PC-9 (cell line): ENCODE measurements at regions not wholly inside any gene's neighbourhood (a gene's known extent, or its start where the extent isn't known, plus 50 kb on each side); places are given as distances from the start of the nearest gene placed in this dataset.

Source experiments
- BruUV-seq: library from RNA; stranded (reverse); fragments of 400-500 nt; replicated peaks from 2 replicates; lab custom pipeline; 2021; lab: Mats Ljungman, UMichigan
- CTCF ChIA-PET: fragments of 300-600 bp; sonication (Branson Sonifier 250); formaldehyde crosslinking; loops from one replicate; lab custom pipeline; 2022; ENCODE audit warnings: antibody characterized with exemption; lab: Charles Lee
- POLR2A ChIA-PET: fragments of 300-600 bp; sonication (Branson Sonifier 250); formaldehyde crosslinking; loops from one replicate; lab custom pipeline; 2022; ENCODE audit warnings: antibody characterized with exemption; ENCODE audit not compliant: unreplicated experiment; lab: Charles Lee
- DNase-seq, 2 experiments: peaks; one replicate each; pipeline versions ENCODE4 v3.0.0 to v3.0.0-alpha.2; 2015 to 2022; ENCODE audit warnings: mixed read lengths in 1 of 2
- H2AFZ ChIP-seq: fragments of 200-600 bp; sonication (generic); 2 replicates; pipeline ENCODE4 v1.8.1; 2017; ENCODE audit warnings: antibody characterized with exemption
- H3F3A ChIP-seq: fragments of 200-600 bp; sonication (generic); 2 replicates; pipeline ENCODE4 v1.8.1; 2017; ENCODE audit warnings: antibody characterized with exemption, mild to moderate bottlenecking, low read depth; ENCODE audit not compliant: insufficient read depth
- H3K27ac ChIP-seq: fragments of 200-600 bp; sonication (generic); 2 replicates; pipeline ENCODE4 v1.6.1; 2016; ENCODE audit warnings: mixed run types
- H3K27me3 ChIP-seq: fragments of 200-600 bp; sonication (generic); 2 replicates; pipeline ENCODE4 v1.6.1; 2016; ENCODE audit warnings: low read depth, mixed run types; ENCODE audit not compliant: insufficient read depth
- H3K36me3 ChIP-seq: fragments of 200-600 bp; sonication (generic); 2 replicates; pipeline ENCODE4 v1.6.1; 2016; ENCODE audit warnings: low read depth, mixed run types
- H3K4me1 ChIP-seq: fragments of 200-600 bp; sonication (generic); replicated peaks from 2 replicates; pipeline ENCODE4 v1.6.1; 2016; ENCODE audit warnings: mixed run types; ENCODE audit not compliant: insufficient read depth
- H3K4me2 ChIP-seq: fragments of 200-600 bp; sonication (generic); 2 replicates; pipeline ENCODE4 v1.6.1; 2017; ENCODE audit warnings: mixed run types
- H3K4me3 ChIP-seq: fragments of 200-600 bp; sonication (generic); 2 replicates; pipeline ENCODE4 v1.6.1; 2016; ENCODE audit warnings: mixed run types
- H3K79me2 ChIP-seq: fragments of 200-600 bp; sonication (generic); 2 replicates; pipeline ENCODE4 v1.6.1; 2017; ENCODE audit warnings: low read depth, mixed run types
- H3K9me2 ChIP-seq: fragments of 200-600 bp; sonication (generic); 2 replicates; pipeline ENCODE4 v1.8.1; 2017; ENCODE audit warnings: mild to moderate bottlenecking; ENCODE audit not compliant: insufficient read depth
- H3K9me3 ChIP-seq: fragments of 200-600 bp; sonication (generic); 2 replicates; pipeline ENCODE4 v1.8.1; 2016; ENCODE audit warnings: low read depth; ENCODE audit not compliant: insufficient read depth
- H4K20me1 ChIP-seq: fragments of 200-600 bp; sonication (generic); 2 replicates; pipeline ENCODE4 v1.8.1; 2017; ENCODE audit not compliant: insufficient read depth
- CTCF ChIP-seq: fragments of 200-600 bp; sonication (generic); conservative IDR thresholded peaks from 2 replicates; pipeline ENCODE4 v1.6.1; 2017; ENCODE audit warnings: mixed run types, antibody characterized with exemption, mild to moderate bottlenecking, moderate library complexity
- EZH2 ChIP-seq: fragments of 200-600 bp; sonication (generic); IDR thresholded peaks from 2 replicates; pipeline ENCODE4 v1.8.0; 2017; ENCODE audit warnings: antibody characterized with exemption, low read depth
- intact Hi-C: fragments of 100-400 bp; cut with micrococcal nuclease; formaldehyde crosslinking; loops from one replicate; pipeline ENCODE4 v1.10.0; 2022; ENCODE audit not compliant: unreplicated experiment

GRCh38 chr5:82447913-82448312 is 169.8 kb upstream of the RPS23 start:
- no peak for DNase-seq
- TF ChIP-seq CTCF (no peak), EZH2 (no peak)
- H3K4me2 ChIP-seq = no peak overlapping the region
- no TSS peak for BruUV-seq
- no peak overlapping the region for H3K4me3 ChIP-seq
- H3K9me3 ChIP-seq = no peaks in the 10 kb centered on the region
- H3K27ac ChIP-seq = no peak overlapping the region
- no peak overlapping the region for H2AFZ ChIP-seq
- CTCF ChIA-PET = no interaction called here
- no peaks in the 10 kb centered on the region for H3K79me2 ChIP-seq
- no peaks in the 10 kb centered on the region for H3K4me1 ChIP-seq
- POLR2A ChIA-PET = no interaction called here
- H4K20me1 ChIP-seq = no peaks in the 10 kb centered on the region
- intact Hi-C loops = no loop called here
- no peaks in the 10 kb centered on the region for H3K27me3 ChIP-seq
- H3K9me2 ChIP-seq = no peaks in the 10 kb centered on the region
- H3K36me3 ChIP-seq = no peaks in the 10 kb centered on the region
- no peaks in the 10 kb centered on the region for H3F3A ChIP-seq

- Histone ChIP-seq H3K79me2 (no peaks in the 10 kb centered on the region), H3K9me3 (no peaks in the 10 kb centered on the region), H3K36me3 (no peaks in the 10 kb centered on the region), H3F3A (no peaks in the 10 kb centered on the region), H4K20me1 (no peaks in the 10 kb centered on the region), H3K27ac (no peak overlapping the region), H3K9me2 (no peaks in the 10 kb centered on the region), H3K27me3 (no peaks in the 10 kb centered on the region), H3K4me1 (no peaks in the 10 kb centered on the region), H3K4me3 (no peak overlapping the region), H3K4me2 (no peak overlapping the region), H2AFZ (no peak overlapping the region)
- TF ChIP-seq CTCF (no peak), EZH2 (no peak)
- ChIA-PET POLR2A (no interaction called here), CTCF (no interaction called here)
- no peak for DNase-seq
- intact Hi-C loops = no loop called here
- BruUV-seq = no TSS peak
Observed at GRCh38 chr5:82446809-82447208, 168.7 kb upstream of the RPS23 start.

GRCh38 chr5:82445726-82446335 is 167.7 kb upstream of the RPS23 start:
- no peaks in the 10 kb centered on the region for H4K20me1 ChIP-seq
- no peak overlapping the region for H3K27ac ChIP-seq
- no peaks in the 10 kb centered on the region for H3K27me3 ChIP-seq
- no peaks in the 10 kb centered on the region for H3K79me2 ChIP-seq
- POLR2A ChIA-PET = no interaction called here
- CTCF ChIA-PET = no interaction called here
- no peaks in the 10 kb centered on the region for H3K4me1 ChIP-seq
- H3K36me3 ChIP-seq = no peaks in the 10 kb centered on the region
- no peak for DNase-seq
- BruUV-seq = no TSS peak
- no peak for TF ChIP-seq CTCF
- TF ChIP-seq EZH2 = no peak
- H3K9me3 ChIP-seq = no peaks in the 10 kb centered on the region
- H2AFZ ChIP-seq = no peak overlapping the region
- H3F3A ChIP-seq = no peaks in the 10 kb centered on the region
- no peak overlapping the region for H3K4me2 ChIP-seq
- H3K9me2 ChIP-seq = no peaks in the 10 kb centered on the region
- H3K4me3 ChIP-seq = no peak overlapping the region
- intact Hi-C loops = no loop called here
